ENCODE measurements at regions not wholly inside any gene's neighbourhood (a gene's known extent, or its start where the extent isn't known, plus 50 kb on each side); places are given as distances from the start of the nearest gene placed in this dataset.

- no peak for ATAC-seq
These were observed 495.3 kb downstream of the BMP2 start for GRCh38 chr20:7262803-7263202.

- ATAC-seq: peak; percentile 64
These were observed 496.7 kb downstream of the BMP2 start for GRCh38 chr20:7264137-7264536.

GRCh38 chr20:7269452-7269851, 502.0 kb downstream of the BMP2 start:
- ATAC-seq: peak; percentile 53

- ATAC-seq: no peak
These were observed 505.0 kb downstream of the BMP2 start for GRCh38 chr20:7272512-7272911.

- ATAC-seq: no peak
These were observed 507.4 kb downstream of the BMP2 start for GRCh38 chr20:7274870-7275269.

- no peak for ATAC-seq
These were observed 508.3 kb downstream of the BMP2 start for GRCh38 chr20:7275645-7276237.

GRCh38 chr20:7285918-7286556, 518.6 kb downstream of the BMP2 start:
- peak; percentile 72 for ATAC-seq

GRCh38 chr20:7291323-7291943, 523.9 kb downstream of the BMP2 start:
- ATAC-seq: no peak

- no peak for ATAC-seq
These were observed 524.5 kb downstream of the BMP2 start for GRCh38 chr20:7291946-7292345.

- no peak for ATAC-seq
These were observed 527.4 kb downstream of the BMP2 start for GRCh38 chr20:7294816-7295360.

- ATAC-seq: no peak
These were observed 534.3 kb downstream of the BMP2 start for GRCh38 chr20:7301807-7302206.

- peak; percentile 36 for ATAC-seq
These were observed 534.8 kb downstream of the BMP2 start for GRCh38 chr20:7302250-7302649.

- ATAC-seq: no peak
These were observed 538.5 kb downstream of the BMP2 start for GRCh38 chr20:7305976-7306375.

- peak; percentile 98 for ATAC-seq
These were observed 540.7 kb downstream of the BMP2 start for GRCh38 chr20:7308163-7308562.

- peak; percentile 17 for ATAC-seq
These were observed 545.6 kb downstream of the BMP2 start for GRCh38 chr20:7313047-7313446.

GRCh38 chr20:7323957-7324356, 556.5 kb downstream of the BMP2 start:
- ATAC-seq: no peak

GRCh38 chr20:7327810-7328209, 560.3 kb downstream of the BMP2 start:
- peak; percentile 84 for ATAC-seq

- no peak for ATAC-seq
These were observed 563.4 kb downstream of the BMP2 start for GRCh38 chr20:7330850-7331249.

- ATAC-seq: no peak
These were observed 564.7 kb downstream of the BMP2 start for GRCh38 chr20:7332169-7332568.

- peak; percentile 85 for ATAC-seq
These were observed 566.4 kb downstream of the BMP2 start for GRCh38 chr20:7333841-7334240.

- ATAC-seq: peak; percentile 30
These were observed 578.5 kb downstream of the BMP2 start for GRCh38 chr20:7346026-7346425.

GRCh38 chr20:7346562-7346961, 579.1 kb downstream of the BMP2 start:
- peak; percentile 87 for ATAC-seq

- ATAC-seq: peak; percentile 92
These were observed 579.9 kb downstream of the BMP2 start for GRCh38 chr20:7347409-7347808.

- ATAC-seq: peak; percentile 58
These were observed 580.8 kb downstream of the BMP2 start for GRCh38 chr20:7348253-7348652.
